Stimulated activated effector memory CD8-positive, alpha-beta T cell treated with anti-CD3 and anti-CD28 coated beads, Interleukin-12 subunit alpha, Interleukin-12 subunit beta, amount 100 ng/mL, for 72 hours (primary cell): ENCODE measurements at regions not wholly inside any gene's neighbourhood (a gene's known extent, or its start where the extent isn't known, plus 50 kb on each side); places are given as distances from the start of the nearest gene placed in this dataset.

ENCODE experiments used
- ATAC-seq: fragments of 150-1000 bp; cut with Tn5 transposase; 2 replicates; pipeline ENCODE4 v1.10.0; 2021
- DNase-seq, 2 donors: peaks; one replicate each; pipeline ENCODE4 v3.0.0; 2021 to 2022; ENCODE audit warnings: low spot score in 2 of 2
- H3K27ac Mint-ChIP-seq: one replicate; pipeline ENCODE4 v1.8.0; 2022; ENCODE audit warnings: mild to moderate bottlenecking, mixed read lengths
- H3K36me3 Mint-ChIP-seq: one replicate; pipeline ENCODE4 v1.8.0; 2022; ENCODE audit warnings: mild to moderate bottlenecking, mixed read lengths
- H3K4me1 Mint-ChIP-seq: one replicate; pipeline ENCODE4 v1.8.0; 2022; ENCODE audit warnings: mixed read lengths
- H3K4me3 Mint-ChIP-seq: one replicate; pipeline ENCODE4 v1.8.0; 2022; ENCODE audit warnings: mild to moderate bottlenecking, mixed read lengths
- H3K9me3 Mint-ChIP-seq: one replicate; pipeline ENCODE4 v1.8.0; 2022; ENCODE audit warnings: mixed read lengths

- H3K36me3 Mint-ChIP-seq, result no peaks in the 10 kb centered on the region
- no peak overlapping the region for H3K4me3 Mint-ChIP-seq
- ATAC-seq (no peak), DNase-seq (no peak)
- peaks cover 7% of the 10 kb centered on the region for H3K4me1 Mint-ChIP-seq
- no peak overlapping the region for H3K27ac Mint-ChIP-seq
- H3K9me3 Mint-ChIP-seq, result no peaks in the 10 kb centered on the region
Observed at GRCh38 chr3:194000100-194000499, 135.8 kb upstream of the HES1 start.

GRCh38 chr3:194000712-194001111 lies 135.2 kb upstream of the HES1 start:
- H3K27ac Mint-ChIP-seq, result no peak overlapping the region

GRCh38 chr3:194001728-194002459 lies 134.1 kb upstream of the HES1 start:
- no peak overlapping the region for H3K27ac Mint-ChIP-seq
- no peaks in the 10 kb centered on the region for H3K9me3 Mint-ChIP-seq
- H3K4me3 Mint-ChIP-seq, result no peak overlapping the region
- DNase-seq (no peak), ATAC-seq (no peak)
- H3K36me3 Mint-ChIP-seq, result no peaks in the 10 kb centered on the region
- peaks cover 7% of the 10 kb centered on the region for H3K4me1 Mint-ChIP-seq

More at GRCh38 chr3:194000712-194001111, 135.2 kb upstream of the HES1 start:
- ATAC-seq (no peak), DNase-seq (no peak)
- peaks cover 7% of the 10 kb centered on the region for H3K4me1 Mint-ChIP-seq
- H3K36me3 Mint-ChIP-seq, result no peaks in the 10 kb centered on the region
- no peak overlapping the region for H3K4me3 Mint-ChIP-seq
- H3K9me3 Mint-ChIP-seq, result no peaks in the 10 kb centered on the region

- DNase-seq (no peak), ATAC-seq (peak; percentile 81)
- Mint-ChIP-seq H3K36me3 (no peaks in the 10 kb centered on the region), H3K4me3 (peak overlapping the region; percentile 44), H3K4me1 (peaks cover 7% of the 10 kb centered on the region), H3K9me3 (no peaks in the 10 kb centered on the region), H3K27ac (no peak overlapping the region)
Observed at GRCh38 chr3:194003114-194004057, 132.6 kb upstream of the HES1 start.

- DNase-seq (no peak), ATAC-seq (no peak)
- no peaks in the 10 kb centered on the region for H3K36me3 Mint-ChIP-seq
- H3K27ac Mint-ChIP-seq, result no peak overlapping the region
- no peak overlapping the region for H3K4me3 Mint-ChIP-seq
- peaks cover 7% of the 10 kb centered on the region for H3K4me1 Mint-ChIP-seq
- no peaks in the 10 kb centered on the region for H3K9me3 Mint-ChIP-seq
Observed at GRCh38 chr3:194005930-194006501, 129.9 kb upstream of the HES1 start.

GRCh38 chr3:194007592-194008337 lies 128.2 kb upstream of the HES1 start:
- no peak overlapping the region for H3K27ac Mint-ChIP-seq
- no peak for DNase-seq
- ATAC-seq, result no peak
- H3K36me3 Mint-ChIP-seq, result no peaks in the 10 kb centered on the region
- H3K9me3 Mint-ChIP-seq, result no peaks in the 10 kb centered on the region
- H3K4me1 Mint-ChIP-seq, result peaks cover 7% of the 10 kb centered on the region
- no peak overlapping the region for H3K4me3 Mint-ChIP-seq

- DNase-seq (no peak), ATAC-seq (no peak)
- H3K9me3 Mint-ChIP-seq, result no peaks in the 10 kb centered on the region
- H3K27ac Mint-ChIP-seq, result no peak overlapping the region
- no peak overlapping the region for H3K4me3 Mint-ChIP-seq
- no peaks in the 10 kb centered on the region for H3K4me1 Mint-ChIP-seq
- H3K36me3 Mint-ChIP-seq, result no peaks in the 10 kb centered on the region
Observed at GRCh38 chr3:194009019-194009418, 126.9 kb upstream of the HES1 start.

- H3K9me3 Mint-ChIP-seq, result no peaks in the 10 kb centered on the region
- H3K4me3 Mint-ChIP-seq, result no peak overlapping the region
- ATAC-seq (no peak), DNase-seq (no peak)
- no peaks in the 10 kb centered on the region for H3K4me1 Mint-ChIP-seq
- H3K27ac Mint-ChIP-seq, result no peak overlapping the region
- H3K36me3 Mint-ChIP-seq, result no peaks in the 10 kb centered on the region
Observed at GRCh38 chr3:194009892-194010533, 125.9 kb upstream of the HES1 start.

- Mint-ChIP-seq H3K4me3 (no peak overlapping the region), H3K36me3 (no peaks in the 10 kb centered on the region), H3K27ac (no peak overlapping the region), H3K9me3 (no peaks in the 10 kb centered on the region), H3K4me1 (no peaks in the 10 kb centered on the region)
- ATAC-seq (no peak), DNase-seq (no peak)
Observed at GRCh38 chr3:194011807-194012206, 124.1 kb upstream of the HES1 start.

GRCh38 chr3:194013928-194014327 lies 122.0 kb upstream of the HES1 start:
- Mint-ChIP-seq H3K4me1 (no peaks in the 10 kb centered on the region), H3K36me3 (no peaks in the 10 kb centered on the region), H3K4me3 (no peak overlapping the region), H3K27ac (no peak overlapping the region), H3K9me3 (no peaks in the 10 kb centered on the region)
- DNase-seq, result no peak
- no peak for ATAC-seq

GRCh38 chr3:194014756-194015155 lies 121.2 kb upstream of the HES1 start:
- H3K4me3 Mint-ChIP-seq, result no peak overlapping the region
- H3K27ac Mint-ChIP-seq, result no peak overlapping the region
- ATAC-seq, result no peak
- no peak for DNase-seq
- no peaks in the 10 kb centered on the region for H3K4me1 Mint-ChIP-seq
- no peaks in the 10 kb centered on the region for H3K9me3 Mint-ChIP-seq
- H3K36me3 Mint-ChIP-seq, result no peaks in the 10 kb centered on the region

GRCh38 chr3:194019398-194020165 lies 116.4 kb upstream of the HES1 start:
- no peak overlapping the region for H3K4me3 Mint-ChIP-seq
- peak; percentile 47 for ATAC-seq
- no peak overlapping the region for H3K27ac Mint-ChIP-seq

GRCh38 chr3:194022052-194022451 lies 113.9 kb upstream of the HES1 start:
- Mint-ChIP-seq H3K4me1 (no peaks in the 10 kb centered on the region), H3K9me3 (no peaks in the 10 kb centered on the region), H3K4me3 (no peak overlapping the region), H3K36me3 (no peaks in the 10 kb centered on the region), H3K27ac (no peak overlapping the region)
- no peak for ATAC-seq
- no peak for DNase-seq

More at GRCh38 chr3:194019398-194020165, 116.4 kb upstream of the HES1 start:
- H3K36me3 Mint-ChIP-seq, result no peaks in the 10 kb centered on the region
- H3K9me3 Mint-ChIP-seq, result no peaks in the 10 kb centered on the region
- no peak for DNase-seq
- no peaks in the 10 kb centered on the region for H3K4me1 Mint-ChIP-seq

GRCh38 chr3:194022816-194023215 lies 113.1 kb upstream of the HES1 start:
- H3K27ac Mint-ChIP-seq, result no peak overlapping the region
- no peak overlapping the region for H3K4me3 Mint-ChIP-seq
- no peaks in the 10 kb centered on the region for H3K36me3 Mint-ChIP-seq
- no peaks in the 10 kb centered on the region for H3K4me1 Mint-ChIP-seq
- ATAC-seq (no peak), DNase-seq (no peak)
- no peaks in the 10 kb centered on the region for H3K9me3 Mint-ChIP-seq
